HEK293 (cell line): ENCODE measurements at regions not wholly inside any gene's neighbourhood (a gene's known extent, or its start where the extent isn't known, plus 50 kb on each side); places are given as distances from the start of the nearest gene placed in this dataset.

Experiments used
- ATF2 ChIP-seq: fragments of 450-650 bp; formaldehyde crosslinking; IDR thresholded peaks from 2 replicates; pipeline ENCODE4 v1.5.1; 2016; ENCODE audit warnings: missing biosample characterization, missing genetic modification characterization, low read depth
- CTCF ChIP-seq: fragments of 450-650 bp; formaldehyde crosslinking; IDR thresholded peaks from 2 replicates; pipeline ENCODE4 v1.5.1; 2016; ENCODE audit warnings: missing biosample characterization, missing genetic modification characterization
- HOXA7 ChIP-seq: sonication (generic); formaldehyde crosslinking; IDR thresholded peaks from 2 replicates; pipeline ENCODE4 v1.8.1; 2022; ENCODE audit warnings: missing genetic modification reagents, borderline replicate concordance
- MYNN ChIP-seq: fragments of 450-650 bp; formaldehyde crosslinking; IDR thresholded peaks from 2 replicates; pipeline ENCODE4 v1.5.1; 2016; ENCODE audit warnings: missing biosample characterization, missing genetic modification characterization, borderline replicate concordance
- SETDB1 ChIP-seq: IDR thresholded peaks from one replicate; pipeline ENCODE4 v1.6.1; 2017; ENCODE audit warnings: mild to moderate bottlenecking, low read length, moderate library complexity, mixed read lengths; ENCODE audit not compliant: insufficient read length
- ZBTB17 ChIP-seq: fragments of 450-650 bp; formaldehyde crosslinking; IDR thresholded peaks from 2 replicates; pipeline ENCODE4 v1.5.1; 2016; ENCODE audit warnings: missing biosample characterization, missing genetic modification characterization
- ZNF112 ChIP-seq: fragments of 450-650 bp; formaldehyde crosslinking; IDR thresholded peaks from 2 replicates; pipeline ENCODE4 v1.5.0; 2017; ENCODE audit warnings: missing biosample characterization, missing genetic modification characterization
- ZNF114 ChIP-seq: fragments of 450-650 bp; formaldehyde crosslinking; IDR thresholded peaks from 2 replicates; pipeline ENCODE4 v1.5.0; 2017; ENCODE audit warnings: missing biosample characterization, missing genetic modification characterization
- ZNF174 ChIP-seq: fragments of 450-650 bp; formaldehyde crosslinking; IDR thresholded peaks from 2 replicates; pipeline ENCODE4 v1.5.0; 2017; ENCODE audit warnings: missing biosample characterization, mild to moderate bottlenecking, missing genetic modification characterization
- ZNF19 ChIP-seq: fragments of 450-650 bp; formaldehyde crosslinking; IDR thresholded peaks from 2 replicates; pipeline ENCODE4; 2016; ENCODE audit warnings: missing biosample characterization, missing genetic modification characterization, low read depth
- ZNF214 ChIP-seq: fragments of 450-650 bp; formaldehyde crosslinking; IDR thresholded peaks from 2 replicates; pipeline ENCODE4 v1.5.1; 2017; ENCODE audit warnings: missing biosample characterization, mild to moderate bottlenecking, missing genetic modification characterization, borderline replicate concordance
- ZNF221 ChIP-seq: fragments of 450-650 bp; formaldehyde crosslinking; IDR thresholded peaks from 2 replicates; pipeline ENCODE4 v1.5.1; 2017; ENCODE audit warnings: missing biosample characterization, missing genetic modification characterization, borderline replicate concordance
- ZNF26 ChIP-seq: fragments of 450-650 bp; formaldehyde crosslinking; IDR thresholded peaks from 2 replicates; pipeline ENCODE4 v1.5.1; 2016; ENCODE audit warnings: missing biosample characterization, missing genetic modification characterization
- ZNF280C ChIP-seq: fragments of 450-650 bp; formaldehyde crosslinking; IDR thresholded peaks from 2 replicates; pipeline ENCODE4 v1.5.1; 2016; ENCODE audit warnings: missing biosample characterization, missing genetic modification characterization
- ZNF280D ChIP-seq: fragments of 450-650 bp; formaldehyde crosslinking; IDR thresholded peaks from 2 replicates; pipeline ENCODE4 v1.5.1; 2016; ENCODE audit warnings: missing biosample characterization, missing genetic modification characterization
- ZNF521 ChIP-seq: fragments of 450-650 bp; formaldehyde crosslinking; IDR thresholded peaks from 2 replicates; pipeline ENCODE4 v1.5.1; 2017; ENCODE audit warnings: missing biosample characterization, mild to moderate bottlenecking, missing genetic modification characterization
- ZNF544 ChIP-seq: fragments of 450-650 bp; formaldehyde crosslinking; IDR thresholded peaks from 2 replicates; pipeline ENCODE4 v1.5.0; 2017; ENCODE audit warnings: missing biosample characterization, missing genetic modification characterization
- ZNF621 ChIP-seq: fragments of 450-650 bp; formaldehyde crosslinking; IDR thresholded peaks from 2 replicates; pipeline ENCODE4 v1.5.1; 2017; ENCODE audit warnings: missing biosample characterization, missing genetic modification characterization
- ZNF768 ChIP-seq: fragments of 450-650 bp; formaldehyde crosslinking; IDR thresholded peaks from 2 replicates; pipeline ENCODE4 v1.5.1; 2018; ENCODE audit warnings: missing biosample characterization, mild to moderate bottlenecking, missing genetic modification characterization
- ZNF785 ChIP-seq: fragments of 450-650 bp; formaldehyde crosslinking; IDR thresholded peaks from 2 replicates; pipeline ENCODE4 v1.5.1; 2016; ENCODE audit warnings: missing biosample characterization, missing genetic modification characterization
- ZSCAN5A ChIP-seq: fragments of 450-650 bp; formaldehyde crosslinking; IDR thresholded peaks from 2 replicates; pipeline ENCODE4 v1.5.1; 2016; ENCODE audit warnings: missing biosample characterization, missing genetic modification characterization
- TF ChIP-seq, protein P1 (sequence below): fragments of 450-650 bp; formaldehyde crosslinking; IDR thresholded peaks from 2 replicates; pipeline ENCODE4 v1.5.0; 2017; ENCODE audit warnings: missing biosample characterization, missing genetic modification characterization, borderline replicate concordance
- TF ChIP-seq, protein P2 (sequence below): fragments of 450-650 bp; IDR thresholded peaks from 2 replicates; pipeline ENCODE4 v1.5.1; 2018; ENCODE audit warnings: missing biosample characterization, mild to moderate bottlenecking, missing genetic modification characterization

- TF ChIP-seq, protein P1, sequence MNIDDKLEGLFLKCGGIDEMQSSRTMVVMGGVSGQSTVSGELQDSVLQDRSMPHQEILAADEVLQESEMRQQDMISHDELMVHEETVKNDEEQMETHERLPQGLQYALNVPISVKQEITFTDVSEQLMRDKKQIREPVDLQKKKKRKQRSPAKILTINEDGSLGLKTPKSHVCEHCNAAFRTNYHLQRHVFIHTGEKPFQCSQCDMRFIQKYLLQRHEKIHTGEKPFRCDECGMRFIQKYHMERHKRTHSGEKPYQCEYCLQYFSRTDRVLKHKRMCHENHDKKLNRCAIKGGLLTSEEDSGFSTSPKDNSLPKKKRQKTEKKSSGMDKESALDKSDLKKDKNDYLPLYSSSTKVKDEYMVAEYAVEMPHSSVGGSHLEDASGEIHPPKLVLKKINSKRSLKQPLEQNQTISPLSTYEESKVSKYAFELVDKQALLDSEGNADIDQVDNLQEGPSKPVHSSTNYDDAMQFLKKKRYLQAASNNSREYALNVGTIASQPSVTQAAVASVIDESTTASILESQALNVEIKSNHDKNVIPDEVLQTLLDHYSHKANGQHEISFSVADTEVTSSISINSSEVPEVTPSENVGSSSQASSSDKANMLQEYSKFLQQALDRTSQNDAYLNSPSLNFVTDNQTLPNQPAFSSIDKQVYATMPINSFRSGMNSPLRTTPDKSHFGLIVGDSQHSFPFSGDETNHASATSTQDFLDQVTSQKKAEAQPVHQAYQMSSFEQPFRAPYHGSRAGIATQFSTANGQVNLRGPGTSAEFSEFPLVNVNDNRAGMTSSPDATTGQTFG (tag by site-specific recombination): peak; percentile 62; the same call in 1 of the 2 replicates
- no peak for TF ChIP-seq ZNF221 (tag by site-specific recombination)
- TF ChIP-seq ZNF19 (tag by site-specific recombination): no peak
- TF ChIP-seq, protein P2, sequence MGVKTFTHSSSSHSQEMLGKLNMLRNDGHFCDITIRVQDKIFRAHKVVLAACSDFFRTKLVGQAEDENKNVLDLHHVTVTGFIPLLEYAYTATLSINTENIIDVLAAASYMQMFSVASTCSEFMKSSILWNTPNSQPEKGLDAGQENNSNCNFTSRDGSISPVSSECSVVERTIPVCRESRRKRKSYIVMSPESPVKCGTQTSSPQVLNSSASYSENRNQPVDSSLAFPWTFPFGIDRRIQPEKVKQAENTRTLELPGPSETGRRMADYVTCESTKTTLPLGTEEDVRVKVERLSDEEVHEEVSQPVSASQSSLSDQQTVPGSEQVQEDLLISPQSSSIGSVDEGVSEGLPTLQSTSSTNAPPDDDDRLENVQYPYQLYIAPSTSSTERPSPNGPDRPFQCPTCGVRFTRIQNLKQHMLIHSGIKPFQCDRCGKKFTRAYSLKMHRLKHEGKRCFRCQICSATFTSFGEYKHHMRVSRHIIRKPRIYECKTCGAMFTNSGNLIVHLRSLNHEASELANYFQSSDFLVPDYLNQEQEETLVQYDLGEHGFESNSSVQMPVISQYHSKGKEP: no peak
- TF ChIP-seq ZBTB17 (tag by site-specific recombination): peak; percentile 100
- no peak for TF ChIP-seq ZNF26
- no peak for TF ChIP-seq ZNF785 (tag by site-specific recombination)
- peak; percentile 64; the same call in 1 of the 2 replicates for TF ChIP-seq ZNF521
- no peak for TF ChIP-seq ZSCAN5A (tag by site-specific recombination)
- TF ChIP-seq ZNF280D (tag by site-specific recombination): no peak
- no peak for TF ChIP-seq SETDB1
- no peak for TF ChIP-seq ZNF114 (tag by site-specific recombination)
- TF ChIP-seq MYNN: no peak
- TF ChIP-seq ZNF280C (tag by site-specific recombination): no peak
- no peak for TF ChIP-seq ZNF214 (tag by site-specific recombination)
- no peak for TF ChIP-seq ZNF112 (tag by site-specific recombination)
- TF ChIP-seq CTCF (tag by site-specific recombination): no peak
- TF ChIP-seq ATF2 (tag by site-specific recombination): no peak
- TF ChIP-seq ZNF768: no peak
- no peak for TF ChIP-seq ZNF544 (tag by site-specific recombination)
- 0 out of 2 replicates have a peak, but pooled peaks have one; percentile 61 for TF ChIP-seq ZNF621 (tag by site-specific recombination)
- no peak for TF ChIP-seq HOXA7 (CRISPR knock-in tag)
- no peak for TF ChIP-seq ZNF174 (tag by site-specific recombination)
Measured at GRCh38 chr9:135303865-135304499, 175.6 kb upstream of the PPP1R26 start (continued).
